Glutamatergic neuron (in vitro differentiated cells): ENCODE measurements at regions not wholly inside any gene's neighbourhood (a gene's known extent, or its start where the extent isn't known, plus 50 kb on each side); places are given as distances from the start of the nearest gene placed in this dataset.

Source experiments
- DNase-seq: peaks from one replicate; pipeline ENCODE4 v3.0.0; 2022
- H3K27ac Mint-ChIP-seq: one replicate; pipeline ENCODE4 v1.8.0; 2020; ENCODE audit warnings: mild to moderate bottlenecking, mixed read lengths, inconsistent platforms; ENCODE audit not compliant: unreplicated experiment
- H3K27me3 Mint-ChIP-seq: one replicate; pipeline ENCODE4 v1.8.0; 2020; ENCODE audit warnings: mild to moderate bottlenecking, moderate library complexity, mixed read lengths, inconsistent platforms; ENCODE audit not compliant: unreplicated experiment
- H3K36me3 Mint-ChIP-seq: one replicate; pipeline ENCODE4 v1.8.0; 2020; ENCODE audit warnings: mild to moderate bottlenecking, mixed read lengths, inconsistent platforms; ENCODE audit not compliant: unreplicated experiment
- H3K4me1 Mint-ChIP-seq: one replicate; pipeline ENCODE4 v1.8.0; 2020; ENCODE audit warnings: mild to moderate bottlenecking, low read depth, mixed read lengths, inconsistent platforms; ENCODE audit not compliant: unreplicated experiment
- H3K4me3 Mint-ChIP-seq: one replicate; pipeline ENCODE4 v1.8.0; 2020; ENCODE audit warnings: mild to moderate bottlenecking, mixed read lengths, inconsistent platforms; ENCODE audit not compliant: unreplicated experiment
- H3K9me3 Mint-ChIP-seq: one replicate; pipeline ENCODE4 v1.8.0; 2020; ENCODE audit warnings: mild to moderate bottlenecking, moderate library complexity, mixed read lengths, inconsistent platforms; ENCODE audit not compliant: unreplicated experiment
- TF ChIP-seq, protein P1 (sequence below): fragments of 200-600 bp; sonication (generic); IDR thresholded peaks from one replicate; pipeline ENCODE4 v1.5.0; 2021; ENCODE audit not compliant: partially characterized antibody, unreplicated experiment

DNA sequence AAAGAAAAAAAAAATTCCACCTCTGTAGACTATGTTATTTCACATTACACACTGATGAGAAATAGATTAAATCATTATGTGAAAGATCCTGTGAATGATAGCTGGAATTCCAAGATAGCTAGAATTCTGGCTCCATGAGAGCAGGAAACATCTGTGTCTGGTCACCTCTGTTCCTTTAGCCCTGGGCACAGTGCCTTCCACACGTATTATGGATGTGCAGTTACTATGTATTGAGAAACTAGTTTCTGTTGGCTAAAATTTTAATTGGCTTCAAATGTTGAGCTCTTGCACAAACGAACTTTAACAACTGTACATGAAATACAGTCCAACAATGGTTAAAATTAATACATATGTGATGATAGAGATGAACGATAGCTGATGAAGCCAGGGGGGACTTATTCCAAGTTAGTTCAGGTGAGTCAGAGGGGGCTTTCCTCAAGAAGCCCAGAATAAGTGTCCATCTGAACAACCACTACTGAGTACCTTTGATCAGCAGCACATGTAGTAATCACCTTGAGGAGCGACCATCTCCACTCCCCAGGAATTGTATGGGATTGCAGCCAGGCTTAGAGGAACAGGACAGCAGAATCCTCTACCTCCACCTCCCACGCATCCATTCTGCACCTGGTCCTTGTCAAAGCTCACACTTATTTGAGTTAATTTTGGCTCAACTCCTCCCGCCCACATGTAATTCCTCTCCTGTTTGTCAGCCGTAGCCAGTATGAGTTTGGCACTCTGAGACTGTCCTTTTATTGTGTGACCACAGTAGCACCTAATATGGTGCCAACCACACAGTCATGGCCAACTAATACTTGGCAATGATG, 68.6 kb downstream of the NABP1 start:
- peaks cover 7% of the 10 kb centered on the region for H3K9me3 Mint-ChIP-seq
- no peak for DNase-seq
- peaks cover 3% of the 10 kb centered on the region for H3K4me1 Mint-ChIP-seq
- H3K4me3 Mint-ChIP-seq, result no peak overlapping the region
- H3K36me3 Mint-ChIP-seq, result no peaks in the 10 kb centered on the region
- no peaks in the 10 kb centered on the region for H3K27me3 Mint-ChIP-seq
- H3K27ac Mint-ChIP-seq, result no peak overlapping the region
- TF ChIP-seq, protein P1, sequence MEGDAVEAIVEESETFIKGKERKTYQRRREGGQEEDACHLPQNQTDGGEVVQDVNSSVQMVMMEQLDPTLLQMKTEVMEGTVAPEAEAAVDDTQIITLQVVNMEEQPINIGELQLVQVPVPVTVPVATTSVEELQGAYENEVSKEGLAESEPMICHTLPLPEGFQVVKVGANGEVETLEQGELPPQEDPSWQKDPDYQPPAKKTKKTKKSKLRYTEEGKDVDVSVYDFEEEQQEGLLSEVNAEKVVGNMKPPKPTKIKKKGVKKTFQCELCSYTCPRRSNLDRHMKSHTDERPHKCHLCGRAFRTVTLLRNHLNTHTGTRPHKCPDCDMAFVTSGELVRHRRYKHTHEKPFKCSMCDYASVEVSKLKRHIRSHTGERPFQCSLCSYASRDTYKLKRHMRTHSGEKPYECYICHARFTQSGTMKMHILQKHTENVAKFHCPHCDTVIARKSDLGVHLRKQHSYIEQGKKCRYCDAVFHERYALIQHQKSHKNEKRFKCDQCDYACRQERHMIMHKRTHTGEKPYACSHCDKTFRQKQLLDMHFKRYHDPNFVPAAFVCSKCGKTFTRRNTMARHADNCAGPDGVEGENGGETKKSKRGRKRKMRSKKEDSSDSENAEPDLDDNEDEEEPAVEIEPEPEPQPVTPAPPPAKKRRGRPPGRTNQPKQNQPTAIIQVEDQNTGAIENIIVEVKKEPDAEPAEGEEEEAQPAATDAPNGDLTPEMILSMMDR, result no peak

- H3K4me1 Mint-ChIP-seq, result peaks cover 3% of the 10 kb centered on the region
- H3K27me3 Mint-ChIP-seq, result no peaks in the 10 kb centered on the region
- DNase-seq, result no peak
- no peak overlapping the region for H3K4me3 Mint-ChIP-seq
- peaks cover 7% of the 10 kb centered on the region for H3K9me3 Mint-ChIP-seq
- no peak overlapping the region for H3K27ac Mint-ChIP-seq
- H3K36me3 Mint-ChIP-seq, result no peaks in the 10 kb centered on the region
- TF ChIP-seq, protein P1, result no peak
Observed at GRCh38 chr2:191747170-191747530, 69.2 kb downstream of the NABP1 start.

- TF ChIP-seq, protein P1, result no peak
- Mint-ChIP-seq H3K27ac (no peak overlapping the region), H3K4me1 (peaks cover 3% of the 10 kb centered on the region), H3K36me3 (no peaks in the 10 kb centered on the region), H3K9me3 (peaks cover 7% of the 10 kb centered on the region), H3K4me3 (no peak overlapping the region), H3K27me3 (no peaks in the 10 kb centered on the region)
- no peak for DNase-seq
Observed at GRCh38 chr2:191748059-191748461, 70.1 kb downstream of the NABP1 start.

DNA sequence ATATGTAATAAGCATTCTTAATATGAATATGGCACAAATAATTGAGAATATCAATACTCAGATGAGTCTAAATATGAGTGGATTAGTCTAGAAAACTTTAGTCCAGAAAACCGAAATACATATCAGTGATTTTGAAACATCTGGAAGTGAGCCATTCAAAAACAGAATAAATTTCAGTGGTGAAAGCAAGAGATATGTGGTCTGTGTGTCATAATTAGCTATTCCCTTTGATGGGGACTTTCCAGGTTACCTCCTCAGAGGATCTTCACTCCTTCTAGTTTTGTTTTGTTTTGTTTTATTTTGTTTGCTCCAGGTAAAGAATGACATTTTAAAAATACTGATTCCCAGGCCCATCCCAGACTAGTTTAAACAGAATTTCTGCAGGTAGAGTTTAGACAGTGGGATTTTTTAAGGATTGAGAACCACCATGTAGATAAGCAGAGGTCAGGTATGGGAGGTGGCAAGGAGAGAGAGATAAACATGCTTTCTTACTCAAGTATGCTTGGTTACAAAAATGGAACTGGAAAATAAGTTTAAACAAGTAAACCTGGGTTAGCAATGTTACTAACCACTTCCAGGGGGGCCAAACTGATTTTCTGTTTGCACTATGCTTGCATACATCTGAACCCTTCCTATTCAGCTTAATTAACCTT, 70.7 kb downstream of the NABP1 start:
- no peak for DNase-seq
- H3K36me3 Mint-ChIP-seq, result no peaks in the 10 kb centered on the region
- H3K4me3 Mint-ChIP-seq, result no peak overlapping the region
- no peaks in the 10 kb centered on the region for H3K27me3 Mint-ChIP-seq
- no peak overlapping the region for H3K27ac Mint-ChIP-seq
- H3K9me3 Mint-ChIP-seq, result peaks cover 4% of the 10 kb centered on the region
- TF ChIP-seq, protein P1, result no peak
- H3K4me1 Mint-ChIP-seq, result peaks cover 3% of the 10 kb centered on the region

DNA sequence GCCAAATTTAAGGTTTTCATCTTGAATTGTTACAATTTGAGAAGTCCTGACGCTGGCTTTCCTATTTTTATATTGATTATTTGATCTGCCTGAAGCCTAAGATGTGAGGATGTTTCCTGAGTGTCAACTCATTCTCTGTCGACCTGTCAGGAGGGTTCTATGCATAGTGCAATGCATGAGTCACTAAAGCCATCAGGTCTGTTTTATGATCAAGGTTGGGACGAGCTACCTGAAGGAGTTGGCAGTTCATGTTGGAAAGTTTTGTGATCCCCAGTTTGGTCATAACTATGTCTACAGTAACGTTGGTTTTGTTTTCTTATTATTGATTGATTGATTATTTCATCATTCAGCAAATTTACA, 71.2 kb downstream of the NABP1 start:
- peaks cover 3% of the 10 kb centered on the region for H3K4me1 Mint-ChIP-seq
- TF ChIP-seq, protein P1, result no peak
- H3K36me3 Mint-ChIP-seq, result no peaks in the 10 kb centered on the region
- DNase-seq, result no peak
- H3K4me3 Mint-ChIP-seq, result no peak overlapping the region
- no peak overlapping the region for H3K27ac Mint-ChIP-seq
- no peaks in the 10 kb centered on the region for H3K27me3 Mint-ChIP-seq
- peaks cover 4% of the 10 kb centered on the region for H3K9me3 Mint-ChIP-seq
